SIG-M5 treated with dmso at 0.1 percent for 504 hours (cell line): ENCODE measurements at regions not wholly inside any gene's neighbourhood (a gene's known extent, or its start where the extent isn't known, plus 50 kb on each side); places are given as distances from the start of the nearest gene placed in this dataset.

Experiments used
- DNase-seq: peaks from one replicate; lab custom pipeline; 2025; ENCODE audit not compliant: unreplicated experiment; lab: John Stamatoyannopoulos, UW

- no peak for DNase-seq
Observed at GRCh38 chr12:124418156-124418555, 123.3 kb downstream of the RFLNA start.

GRCh38 chr12:124416516-124417395 lies 121.9 kb downstream of the RFLNA start:
- no peak for DNase-seq

- no peak for DNase-seq
Observed at GRCh38 chr12:124415064-124415463, 120.2 kb downstream of the RFLNA start.

- no peak for DNase-seq
Observed at GRCh38 chr12:124413915-124414314, 119.0 kb downstream of the RFLNA start.

GRCh38 chr12:124413401-124413800 lies 118.5 kb downstream of the RFLNA start:
- DNase-seq = no peak

- DNase-seq = no peak
Observed at GRCh38 chr12:124412646-124413015, 117.7 kb downstream of the RFLNA start.

GRCh38 chr12:124411953-124412645 lies 117.2 kb downstream of the RFLNA start:
- no peak for DNase-seq

- no peak for DNase-seq
Observed at GRCh38 chr12:124411281-124411878, 116.5 kb downstream of the RFLNA start.

- DNase-seq = no peak
Observed at GRCh38 chr12:124410354-124411175, 115.7 kb downstream of the RFLNA start.

GRCh38 chr12:124408822-124409517 lies 114.1 kb downstream of the RFLNA start:
- no peak for DNase-seq

GRCh38 chr12:124407074-124407473 lies 112.2 kb downstream of the RFLNA start:
- DNase-seq = no peak

- no peak for DNase-seq
Observed at GRCh38 chr12:124406043-124406442, 111.2 kb downstream of the RFLNA start.

- DNase-seq = no peak
Observed at GRCh38 chr12:124405592-124405991, 110.7 kb downstream of the RFLNA start.

GRCh38 chr12:124405151-124405550 lies 110.3 kb downstream of the RFLNA start:
- DNase-seq = no peak

- no peak for DNase-seq
Observed at GRCh38 chr12:124404162-124404784, 109.4 kb downstream of the RFLNA start.

GRCh38 chr12:124403273-124403672 lies 108.4 kb downstream of the RFLNA start:
- DNase-seq = no peak

GRCh38 chr12:124402248-124403066 lies 107.6 kb downstream of the RFLNA start:
- DNase-seq = no peak

GRCh38 chr12:124401704-124402221 lies 106.9 kb downstream of the RFLNA start:
- no peak for DNase-seq

GRCh38 chr12:124400124-124400523 lies 105.2 kb downstream of the RFLNA start:
- DNase-seq = no peak
